ENCODE measurements at regions not wholly inside any gene's neighbourhood (a gene's known extent, or its start where the extent isn't known, plus 50 kb on each side); places are given as distances from the start of the nearest gene placed in this dataset.

GRCh38 chr1:69123486-69123885, 444.2 kb upstream of the LRRC7 start:
- no peak overlapping the region for H3K9ac ChIP-seq
- no peak overlapping the region for H3K4me2 ChIP-seq
- H2AFZ ChIP-seq (ENCODE audit: low read depth), result no peak overlapping the region
- H3K27ac ChIP-seq, result no peak overlapping the region
- H3K36me3 ChIP-seq (ENCODE audit: insufficient read depth), result no peaks in the 10 kb centered on the region
- no peaks in the 10 kb centered on the region for H4K20me1 ChIP-seq (ENCODE audit: insufficient read depth)
- no peak for TF ChIP-seq CTCF (conservative IDR thresholded peaks at IDR 0.05; ENCODE audit: low read depth, low read length)
- H3K4me3 ChIP-seq (IDR thresholded peaks at IDR 0.05; ENCODE audit: insufficient read depth, low read depth, low read length), result no peak overlapping the region
- no peaks in the 10 kb centered on the region for H3K27me3 ChIP-seq (ENCODE audit: insufficient read depth, low read depth)
- H3K4me1 ChIP-seq (ENCODE audit: low read depth, poor library complexity, severe bottlenecking), result no peaks in the 10 kb centered on the region
- no peaks in the 10 kb centered on the region for H3K79me2 ChIP-seq (ENCODE audit: insufficient read depth, low read depth)

- H3K27me3 ChIP-seq (ENCODE audit: insufficient read depth, low read depth), result no peaks in the 10 kb centered on the region
These were observed 440.9 kb upstream of the LRRC7 start for GRCh38 chr1:69126796-69127195.

GRCh38 chr1:69128204-69128603, 439.5 kb upstream of the LRRC7 start:
- Histone ChIP-seq H4K20me1 (ENCODE audit: insufficient read depth) (no peaks in the 10 kb centered on the region), H3K9ac (no peak overlapping the region), H3K27ac (no peak overlapping the region), H3K4me3 (IDR thresholded peaks at IDR 0.05; ENCODE audit: insufficient read depth, low read depth, low read length) (no peak overlapping the region), H3K36me3 (ENCODE audit: insufficient read depth) (no peaks in the 10 kb centered on the region), H3K27me3 (ENCODE audit: insufficient read depth, low read depth) (no peaks in the 10 kb centered on the region), H2AFZ (ENCODE audit: low read depth) (no peak overlapping the region), H3K79me2 (ENCODE audit: insufficient read depth, low read depth) (no peaks in the 10 kb centered on the region), H3K4me2 (no peak overlapping the region), H3K4me1 (ENCODE audit: low read depth, poor library complexity, severe bottlenecking) (no peaks in the 10 kb centered on the region)
- no peak for TF ChIP-seq CTCF (conservative IDR thresholded peaks at IDR 0.05; ENCODE audit: low read depth, low read length)

More at GRCh38 chr1:69126796-69127195, 440.9 kb upstream of the LRRC7 start:
- no peak overlapping the region for H2AFZ ChIP-seq (ENCODE audit: low read depth)
- H3K36me3 ChIP-seq (ENCODE audit: insufficient read depth), result no peaks in the 10 kb centered on the region
- no peaks in the 10 kb centered on the region for H3K79me2 ChIP-seq (ENCODE audit: insufficient read depth, low read depth)
- no peaks in the 10 kb centered on the region for H3K4me1 ChIP-seq (ENCODE audit: low read depth, poor library complexity, severe bottlenecking)
- no peak overlapping the region for H3K4me3 ChIP-seq (IDR thresholded peaks at IDR 0.05; ENCODE audit: insufficient read depth, low read depth, low read length)
- no peak overlapping the region for H3K4me2 ChIP-seq
- no peak overlapping the region for H3K9ac ChIP-seq
- no peak for TF ChIP-seq CTCF (conservative IDR thresholded peaks at IDR 0.05; ENCODE audit: low read depth, low read length)
- no peaks in the 10 kb centered on the region for H4K20me1 ChIP-seq (ENCODE audit: insufficient read depth)
- H3K27ac ChIP-seq, result no peak overlapping the region

DNA sequence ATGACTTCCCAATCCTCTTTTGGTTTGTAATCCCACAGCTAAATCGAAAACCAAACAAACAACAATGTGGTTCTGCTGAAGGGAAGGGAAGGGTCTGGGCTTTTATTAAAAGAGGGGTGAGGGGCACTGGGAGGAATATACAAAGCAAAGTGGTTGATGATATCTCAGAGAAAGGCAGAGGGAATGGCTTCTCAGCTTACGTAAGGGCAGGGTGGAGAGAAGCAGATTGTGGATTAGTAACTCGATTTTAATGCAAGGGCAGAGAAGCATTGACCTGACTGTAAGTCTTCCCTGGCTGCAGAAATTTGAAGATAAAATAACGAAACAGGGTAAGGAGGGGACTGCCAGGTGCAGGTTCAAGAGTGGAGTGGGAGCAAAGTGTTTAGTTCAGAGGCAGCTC, 438.2 kb upstream of the LRRC7 start:
- no peaks in the 10 kb centered on the region for H4K20me1 ChIP-seq (ENCODE audit: insufficient read depth)
- no peaks in the 10 kb centered on the region for H3K27me3 ChIP-seq (ENCODE audit: insufficient read depth, low read depth)
- no peak overlapping the region for H3K4me3 ChIP-seq (IDR thresholded peaks at IDR 0.05; ENCODE audit: insufficient read depth, low read depth, low read length)
- no peaks in the 10 kb centered on the region for H3K79me2 ChIP-seq (ENCODE audit: insufficient read depth, low read depth)
- no peaks in the 10 kb centered on the region for H3K4me1 ChIP-seq (ENCODE audit: low read depth, poor library complexity, severe bottlenecking)
- H2AFZ ChIP-seq (ENCODE audit: low read depth), result no peak overlapping the region
- H3K36me3 ChIP-seq (ENCODE audit: insufficient read depth), result no peaks in the 10 kb centered on the region
- no peak overlapping the region for H3K4me2 ChIP-seq
- no peak overlapping the region for H3K27ac ChIP-seq
- no peak for TF ChIP-seq CTCF (conservative IDR thresholded peaks at IDR 0.05; ENCODE audit: low read depth, low read length)
- H3K9ac ChIP-seq, result no peak overlapping the region
